Tibial nerve (tissue), 4 donors: ENCODE measurements at regions not wholly inside any gene's neighbourhood (a gene's known extent, or its start where the extent isn't known, plus 50 kb on each side); places are given as distances from the start of the nearest gene placed in this dataset.

Experiments used
- DNase-seq, 2 donors: peaks; one replicate each; pipeline ENCODE4 v3.0.0-alpha.2; 2019; ENCODE audit warnings: low spot score in 2 of 2
- H3K27ac ChIP-seq, 4 donors: fragments of 200-600 bp; sonication (generic) in 3 of 4; one replicate each; pipeline ENCODE4 v1.5.1; 2017 to 2019; ENCODE audit warnings: mild to moderate bottlenecking in 1 of 4
- H3K27me3 ChIP-seq, 2 donors: fragments of 200-600 bp; sonication (generic) in 1 of 2; one replicate each; pipeline versions ENCODE4 v1.5.1 to v1.6.0; 2017 to 2019
- H3K36me3 ChIP-seq, 3 donors: fragments of 200-600 bp; sonication (generic); one replicate each; pipeline ENCODE4 v1.5.1; 2018 to 2019
- H3K4me1 ChIP-seq, 4 donors: fragments of 200-600 bp; sonication (generic) in 3 of 4; one replicate each; pipeline ENCODE4 v1.5.1; 2017 to 2019
- H3K4me3 ChIP-seq, 4 donors: fragments of 200-600 bp; sonication (generic) in 3 of 4; one replicate each; pipeline ENCODE4 v1.5.1; 2017 to 2019; ENCODE audit warnings: mild to moderate bottlenecking in 1 of 4, moderate library complexity in 1 of 4
- H3K9me3 ChIP-seq, 4 donors: fragments of 200-600 bp; sonication (generic) in 3 of 4; one replicate each; pipeline ENCODE4 v1.5.1; 2017 to 2019
- EP300 ChIP-seq, 2 donors: sonication (generic); formaldehyde crosslinking; IDR thresholded peaks; one replicate each; pipeline ENCODE4 v1.6.1; 2017; ENCODE audit warnings: antibody characterized with exemption in 2 of 2, mild to moderate bottlenecking in 1 of 2
- POLR2A ChIP-seq, 2 donors: fragments of 450-650 bp; IDR thresholded peaks; one replicate each; pipeline ENCODE4 v1.6.1; 2017; ENCODE audit warnings: antibody characterized with exemption in 2 of 2, mild to moderate bottlenecking in 2 of 2, moderate library complexity in 2 of 2
- WGBS, 2 donors: methylation state at CpG; one replicate each; pipeline ENCODE4 v1.1.5; 2018; 5-methylcytosine and 5-hydroxymethylcytosine counted together
- TF ChIP-seq, protein P1 (sequence below), 5 experiments: fragments of 200-600 bp in 3 of 5; fragments of 450-650 bp in 2 of 5; sonication (generic) in 3 of 5; IDR thresholded peaks; one replicate each; pipeline ENCODE4 v1.5.1; 2016 to 2019; ENCODE audit warnings: antibody characterized with exemption in 5 of 5, mild to moderate bottlenecking in 3 of 5, moderate library complexity in 2 of 5

GRCh38 chr3:17901893-17902292 is 159.5 kb upstream of the TBC1D5 start:
- TF ChIP-seq POLR2A (IDR thresholded peaks at IDR 0.05): no peak
- TF ChIP-seq, protein P1, sequence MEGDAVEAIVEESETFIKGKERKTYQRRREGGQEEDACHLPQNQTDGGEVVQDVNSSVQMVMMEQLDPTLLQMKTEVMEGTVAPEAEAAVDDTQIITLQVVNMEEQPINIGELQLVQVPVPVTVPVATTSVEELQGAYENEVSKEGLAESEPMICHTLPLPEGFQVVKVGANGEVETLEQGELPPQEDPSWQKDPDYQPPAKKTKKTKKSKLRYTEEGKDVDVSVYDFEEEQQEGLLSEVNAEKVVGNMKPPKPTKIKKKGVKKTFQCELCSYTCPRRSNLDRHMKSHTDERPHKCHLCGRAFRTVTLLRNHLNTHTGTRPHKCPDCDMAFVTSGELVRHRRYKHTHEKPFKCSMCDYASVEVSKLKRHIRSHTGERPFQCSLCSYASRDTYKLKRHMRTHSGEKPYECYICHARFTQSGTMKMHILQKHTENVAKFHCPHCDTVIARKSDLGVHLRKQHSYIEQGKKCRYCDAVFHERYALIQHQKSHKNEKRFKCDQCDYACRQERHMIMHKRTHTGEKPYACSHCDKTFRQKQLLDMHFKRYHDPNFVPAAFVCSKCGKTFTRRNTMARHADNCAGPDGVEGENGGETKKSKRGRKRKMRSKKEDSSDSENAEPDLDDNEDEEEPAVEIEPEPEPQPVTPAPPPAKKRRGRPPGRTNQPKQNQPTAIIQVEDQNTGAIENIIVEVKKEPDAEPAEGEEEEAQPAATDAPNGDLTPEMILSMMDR (IDR thresholded peaks at IDR 0.05): no peak
- TF ChIP-seq EP300 (IDR thresholded peaks at IDR 0.05): no peak
- Histone ChIP-seq H3K27me3 (no peaks in the 10 kb centered on the region), H3K27ac (no peak overlapping the region), H3K4me1 (no peaks in the 10 kb centered on the region), H3K4me3 (no peak overlapping the region), H3K9me3 (no peaks in the 10 kb centered on the region), H3K36me3 (no peaks in the 10 kb centered on the region)
- no peak for DNase-seq
- 6 to 23% methylated on average over 1 of the region's 1 CpG for WGBS, 2 donors

- no peak overlapping the region for H3K27ac ChIP-seq
- no peak overlapping the region for H3K4me3 ChIP-seq
- H3K4me1 ChIP-seq: no peaks in the 10 kb centered on the region
- no peaks in the 10 kb centered on the region for H3K36me3 ChIP-seq
- TF ChIP-seq, protein P1 (IDR thresholded peaks at IDR 0.05): no peak
- TF ChIP-seq EP300 (IDR thresholded peaks at IDR 0.05): no peak
- TF ChIP-seq POLR2A (IDR thresholded peaks at IDR 0.05): no peak
- WGBS, 2 donors: 12 to 17% methylated on average over 1 of the region's 1 CpG
- no peaks in the 10 kb centered on the region for H3K27me3 ChIP-seq
- DNase-seq: no peak
- peaks cover 0 to 18% (median 1%) of the 10 kb centered on the region in 4 donors for H3K9me3 ChIP-seq
Measured at GRCh38 chr3:17894434-17895060, 152.1 kb upstream of the TBC1D5 start.

DNA sequence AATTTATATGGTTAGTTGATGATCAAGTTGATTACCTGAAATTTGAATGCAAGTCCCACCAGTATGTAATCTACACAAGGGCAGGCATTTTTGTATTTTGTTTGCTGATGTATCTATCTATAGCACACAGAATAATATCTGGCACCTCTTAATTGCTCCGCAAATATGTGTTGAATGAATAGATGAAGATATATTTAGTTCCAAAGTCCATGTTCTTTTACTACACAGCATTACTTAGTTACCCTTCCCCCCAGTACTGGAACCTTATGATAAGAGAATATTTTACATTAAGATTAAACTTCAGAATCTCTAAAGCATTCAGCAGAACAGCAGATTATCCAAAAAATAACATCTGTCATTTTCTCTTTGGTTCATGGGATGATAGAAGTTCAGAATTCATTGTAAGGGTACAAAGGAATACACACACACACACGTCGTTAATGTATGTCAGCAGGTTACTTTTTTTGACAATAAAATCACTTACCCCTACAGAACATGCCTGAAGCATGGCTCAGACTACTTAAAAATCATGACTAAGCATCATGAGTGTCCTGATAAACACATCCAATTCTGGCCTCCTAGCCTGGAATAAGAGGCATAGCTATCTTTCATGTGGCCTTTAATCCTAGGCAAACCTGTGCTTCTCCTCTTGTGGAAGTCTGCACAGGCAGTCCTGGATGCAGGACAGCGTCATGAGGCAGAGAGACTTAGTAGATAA is 148.9 kb upstream of the TBC1D5 start:
- TF ChIP-seq POLR2A (IDR thresholded peaks at IDR 0.05) (no peak), EP300 (IDR thresholded peaks at IDR 0.05) (no peak)
- TF ChIP-seq, protein P1 (IDR thresholded peaks at IDR 0.05): no peak
- no peak for DNase-seq
- WGBS, 2 donors: 91 to 93% methylated on average over 4 of the region's 4 CpGs

GRCh38 chr3:17885986-17886385 is 143.6 kb upstream of the TBC1D5 start:
- Histone ChIP-seq H3K27ac (no peak overlapping the region), H3K4me1 (no peaks in the 10 kb centered on the region), H3K9me3 (no peaks in the 10 kb centered on the region), H3K27me3 (no peaks in the 10 kb centered on the region), H3K4me3 (no peak overlapping the region), H3K36me3 (no peaks in the 10 kb centered on the region)
- 89 to 92% methylated on average over 3 of the region's 3 CpGs for WGBS, 2 donors
- DNase-seq: no peak
- TF ChIP-seq, protein P1 (IDR thresholded peaks at IDR 0.05): no peak

More for the DNA sequence above, 148.9 kb upstream of the TBC1D5 start:
- no peak overlapping the region for H3K27ac ChIP-seq
- H3K4me1 ChIP-seq: no peaks in the 10 kb centered on the region
- H3K9me3 ChIP-seq: peaks cover 0 to 18% (median 1%) of the 10 kb centered on the region in 4 donors
- no peak overlapping the region for H3K4me3 ChIP-seq
- H3K27me3 ChIP-seq: no peaks in the 10 kb centered on the region
- no peaks in the 10 kb centered on the region for H3K36me3 ChIP-seq

- Histone ChIP-seq H3K27me3 (no peaks in the 10 kb centered on the region), H3K4me3 (no peak overlapping the region), H3K4me1 (no peaks in the 10 kb centered on the region), H3K27ac (no peak overlapping the region), H3K9me3 (no peaks in the 10 kb centered on the region), H3K36me3 (no peaks in the 10 kb centered on the region)
- DNase-seq: no peak
- 79% methylated on average over 2 of the region's 2 CpGs for WGBS, 2 donors
- TF ChIP-seq EP300 (IDR thresholded peaks at IDR 0.05) (no peak), POLR2A (IDR thresholded peaks at IDR 0.05) (no peak)
- TF ChIP-seq, protein P1 (IDR thresholded peaks at IDR 0.05): no peak
Measured at GRCh38 chr3:17882981-17883380, 140.6 kb upstream of the TBC1D5 start.
